Heart right ventricle (tissue), 16 donors: ENCODE measurements at regions not wholly inside any gene's neighbourhood (a gene's known extent, or its start where the extent isn't known, plus 50 kb on each side); places are given as distances from the start of the nearest gene placed in this dataset.

Experiments used
- ATAC-seq, 8 donors: fragments of 200-7000 bp; cut with Tn5 transposase; one replicate each; pipeline ENCODE4 v1.9.1; 2020; ENCODE audit warnings: mild to moderate bottlenecking in 8 of 8, moderate library complexity in 8 of 8, moderate number of reproducible peaks in 1 of 8
- DNase-seq, 2 donors: peaks; one replicate each; pipeline ENCODE4 v3.0.0-alpha.2; 2020
- H3K27ac ChIP-seq, 10 donors: fragments of 200-600 bp; sonication (generic) in 2 of 10; one replicate each; pipeline versions ENCODE4 v1.5.0 to v1.8.0; 2020 to 2022; ENCODE audit warnings: mild to moderate bottlenecking in 3 of 10
- H3K27me3 ChIP-seq, 7 donors: fragments of 200-600 bp; one replicate each; pipeline ENCODE4 v1.8.0; 2021 to 2022; ENCODE audit warnings: mild to moderate bottlenecking in 2 of 7
- H3K36me3 ChIP-seq, 9 donors: fragments of 200-600 bp; sonication (generic) in 1 of 9; one replicate each; pipeline versions ENCODE4 v1.5.0 to v1.8.0; 2020 to 2022; ENCODE audit warnings: mild to moderate bottlenecking in 2 of 9
- H3K4me1 ChIP-seq, 9 donors: fragments of 200-600 bp; sonication (generic) in 1 of 9; one replicate each; pipeline versions ENCODE4 v1.5.0 to v1.8.0; 2020 to 2022; ENCODE audit warnings: mild to moderate bottlenecking in 4 of 9
- H3K4me3 ChIP-seq, 10 donors: fragments of 200-600 bp; sonication (generic) in 2 of 10; one replicate each; pipeline versions ENCODE4 v1.5.0 to v1.8.0; 2020 to 2022; ENCODE audit warnings: mild to moderate bottlenecking in 7 of 10, moderate library complexity in 2 of 10
- H3K9me3 ChIP-seq, 11 donors: fragments of 200-600 bp in 10 of 11; sonication (generic) in 2 of 11; one replicate each; pipeline versions ENCODE4 v1.5.0 to v1.8.0; 2013 to 2022; ENCODE audit warnings: mild to moderate bottlenecking in 2 of 11, control low read depth in 1 of 11, moderate library complexity in 1 of 11
- CTCF ChIP-seq, 9 donors: fragments of 200-600 bp; sonication (generic) in 2 of 9; IDR thresholded peaks; one replicate each; pipeline versions ENCODE4 v1.5.0 to v1.8.0; 2021 to 2022; ENCODE audit warnings: antibody characterized with exemption in 9 of 9, mild to moderate bottlenecking in 5 of 9, moderate library complexity in 1 of 9
- WGBS, 2 donors: extraction: QIAGEN DNeasy Blood & Tissue Kit; methylation state at CpG; one replicate each; pipeline ENCODE4 v1.1.7; 2013; ENCODE audit warnings: inconsistent platforms in 1 of 2; 5-methylcytosine and 5-hydroxymethylcytosine counted together
- intact Hi-C, 10 donors: fragments of 100-400 bp; cut with DNase I; formaldehyde crosslinking; loops; one replicate each; pipeline versions ENCODE4 v1.11.1 to v1.14.2; 2022
- donor health status: Arrhythmogenic right ventricular cardiomyopathy.
- donor health status: ischemic (EF 13 %, LVEDD 7.1; RV severe dilation, severe dysfunction).
- donor health status: healthy with polysubstance abuse.
- donor health status: DM: no; HTN: yes; CAD: no.
- donor health status: DM: no; HTN: no; CAD: no.
- donor health status: ischemic (EF 25% LVEDD 6.9; RV normal size, moderate dysfunction).
- donor health status: ischemic (EF 25% LVEDD 5.7; RV mildly dilated, moderate dysfunction).
- donor health status: healthy.
- donor health status: DM: yes; HTN: yes; CAD: no.
- donor health status: Ischemic cardiomyopathy.
- donor health status: ischemic (EF 35%, LVEDD 5.7; RV mildly dilated, moderate dysfunction).
- donor health status: nonischemic (EF 11% LVEDD 7.7; RV severe dilation, severe dysfunction).
- donor health status: DM: yes; HTN: yes; CAD: no.
- donor health status: PGD.
- donor health status: ischemic (EF 29% LVEDD 5.4; RV normal size, mild dysfunction).
- donor health status: nonischemic (EF 23%, LVEDD 6.1; RV moderate dilation, normal function).

- H3K4me1 ChIP-seq, result peaks cover 0 to 11% (median 3%) of the 10 kb centered on the region in 9 donors
- intact Hi-C loops, result no loop called here
- WGBS, 2 donors, result 92 to 100% methylated on average over 1 of the region's 1 CpG
- H3K4me3 ChIP-seq, result no peak overlapping the region
- DNase-seq (no peak), ATAC-seq (no peak)
- H3K27me3 ChIP-seq, result peaks cover 0 to 4% (median 0%) of the 10 kb centered on the region in 7 donors
- H3K9me3 ChIP-seq, result no peaks in the 10 kb centered on the region
- no peak for TF ChIP-seq CTCF (IDR thresholded peaks at IDR 0.05)
- no peaks in the 10 kb centered on the region for H3K36me3 ChIP-seq
- no peak overlapping the region for H3K27ac ChIP-seq
These were observed 249.8 kb downstream of the IL20RB start for GRCh38 chr3:137207616-137208015.

- Histone ChIP-seq H3K27ac (no peak overlapping the region), H3K9me3 (peaks cover 0 to 16% (median 4%) of the 10 kb centered on the region in 11 donors), H3K36me3 (no peaks in the 10 kb centered on the region), H3K4me1 (no peaks in the 10 kb centered on the region), H3K27me3 (no peaks in the 10 kb centered on the region), H3K4me3 (no peak overlapping the region)
- DNase-seq, result no peak
- TF ChIP-seq CTCF (IDR thresholded peaks at IDR 0.05), result peak in 3 of 9 donors; percentile 28 to 35 (median 29)
- intact Hi-C loops, result no loop called here
- 20 to 25% methylated on average over 5 of the region's 5 CpGs for WGBS, 2 donors
- ATAC-seq, result peak in 1 of 8 donors; percentile 25
These were observed 259.9 kb downstream of the IL20RB start for GRCh38 chr3:137217733-137218132.

- H3K27me3 ChIP-seq, result no peaks in the 10 kb centered on the region
- ATAC-seq (no peak), DNase-seq (no peak)
- intact Hi-C loops, result no loop called here
- TF ChIP-seq CTCF (IDR thresholded peaks at IDR 0.05), result no peak
- H3K4me1 ChIP-seq, result no peaks in the 10 kb centered on the region
- peaks cover 0 to 16% (median 4%) of the 10 kb centered on the region in 11 donors for H3K9me3 ChIP-seq
- H3K4me3 ChIP-seq, result no peak overlapping the region
- no peak overlapping the region for H3K27ac ChIP-seq
- WGBS, 2 donors, result 51 to 65% methylated on average over 1 of the region's 1 CpG
- H3K36me3 ChIP-seq, result no peaks in the 10 kb centered on the region
These were observed 262.1 kb downstream of the IL20RB start for GRCh38 chr3:137219801-137220445.

DNA sequence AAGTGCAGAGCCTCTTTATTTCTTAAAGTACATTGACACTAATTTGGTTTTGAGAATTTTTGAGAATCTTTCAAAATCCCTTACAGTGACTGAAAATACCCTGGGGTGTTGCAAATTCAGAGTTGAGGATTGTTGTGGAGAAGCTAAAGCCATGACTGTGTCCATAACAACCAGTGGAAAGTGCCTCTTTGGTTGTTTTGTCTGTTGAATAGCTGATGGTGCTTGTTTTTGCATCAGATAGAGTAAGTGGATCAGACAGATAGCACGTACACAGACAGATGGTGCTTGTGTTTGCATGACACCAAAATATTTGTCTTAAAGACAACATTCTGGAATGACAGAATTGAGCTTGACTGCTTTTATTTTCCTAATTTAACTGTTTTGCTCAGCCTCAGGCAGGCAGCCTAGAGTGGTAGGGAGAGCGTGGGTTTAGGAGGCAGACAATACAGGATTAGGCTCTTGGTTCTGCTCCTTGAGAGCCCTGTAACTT is 265.0 kb downstream of the IL20RB start:
- no peaks in the 10 kb centered on the region for H3K36me3 ChIP-seq
- intact Hi-C loops, result no loop called here
- peaks cover 0 to 4% (median 0%) of the 10 kb centered on the region in 7 donors for H3K27me3 ChIP-seq
- 49 to 52% methylated on average over 2 of the region's 2 CpGs for WGBS, 2 donors
- ATAC-seq (no peak), DNase-seq (no peak)
- H3K4me3 ChIP-seq, result no peak overlapping the region
- H3K9me3 ChIP-seq, result peaks cover 0 to 9% (median 4%) of the 10 kb centered on the region in 11 donors
- TF ChIP-seq CTCF (IDR thresholded peaks at IDR 0.05), result no peak
- H3K4me1 ChIP-seq, result no peaks in the 10 kb centered on the region
- H3K27ac ChIP-seq, result no peak overlapping the region
